K562 (cell line): ENCODE measurements at regions not wholly inside any gene's neighbourhood (a gene's known extent, or its start where the extent isn't known, plus 50 kb on each side); places are given as distances from the start of the nearest gene placed in this dataset.

Experiments
- GABPB1 ChIP-seq: sonication (generic); formaldehyde crosslinking; IDR thresholded peaks from 2 replicates; pipeline ENCODE4 v1.8.0; 2022; ENCODE audit warnings: mild to moderate bottlenecking, missing genetic modification reagents
- HBP1 ChIP-seq: fragments of 450-650 bp; formaldehyde crosslinking; IDR thresholded peaks from 2 replicates; pipeline ENCODE4 v1.4.0; 2022; ENCODE audit warnings: missing genetic modification characterization
- MTA2 ChIP-seq: fragments of 450-650 bp; IDR thresholded peaks from 2 replicates; pipeline ENCODE4 v1.6.1; 2016; ENCODE audit warnings: low read depth
- NELFE ChIP-seq: IDR thresholded peaks from 2 replicates; pipeline ENCODE4 v1.6.1; 2011; ENCODE audit warnings: mild to moderate bottlenecking; ENCODE audit not compliant: insufficient read depth, insufficient read length
- PPARD ChIP-seq: fragments of 250-450 bp; sonication (Bioruptor Pico); IDR thresholded peaks from 2 replicates; pipeline ENCODE4 v1.8.0; 2022; ENCODE audit warnings: inconsistent platforms, mild to moderate bottlenecking, moderate library complexity
- RBM22 ChIP-seq: fragments of 200-400 bp; formaldehyde crosslinking; IDR thresholded peaks from 2 replicates; pipeline ENCODE4 v1.6.1; 2018; ENCODE audit warnings: low read length, low read depth; ENCODE audit not compliant: poor library complexity, severe bottlenecking

- no peak for TF ChIP-seq RBM22
- TF ChIP-seq GABPB1 (CRISPR knock-in tag), result no peak
- TF ChIP-seq NELFE, result no peak
- no peak for TF ChIP-seq PPARD (CRISPR knock-in tag)
- no peak for TF ChIP-seq HBP1
- TF ChIP-seq MTA2, result no peak
Observed at GRCh38 chr15:52620496-52620895, 51.7 kb upstream of the ARPP19 start (continued).
